H1 (cell line): ENCODE measurements at regions not wholly inside any gene's neighbourhood (a gene's known extent, or its start where the extent isn't known, plus 50 kb on each side); places are given as distances from the start of the nearest gene placed in this dataset.

Experiments used
- CTCF ChIA-PET: fragments of 300-600 bp; sonication (Branson Sonifier 250); formaldehyde crosslinking; loops from one replicate; lab custom pipeline; 2021; ENCODE audit not compliant: partially characterized antibody; lab: Charles Lee
- POLR2A ChIA-PET: fragments of 300-600 bp; sonication (Branson Sonifier 250); formaldehyde crosslinking; loops from one replicate; lab custom pipeline; 2021; ENCODE audit warnings: inconsistent platforms; ENCODE audit not compliant: partially characterized antibody; lab: Charles Lee
- DNase-seq, 2 experiments: peaks; one replicate each; pipeline versions ENCODE4 v3.0.0 to v3.0.0-alpha.2; 2010 to 2022; ENCODE audit warnings: low spot score in 2 of 2, low read depth in 1 of 2, mixed read lengths in 1 of 2
- FAIRE-seq: peaks from 2 replicates; lab custom pipeline; 2011; peaks lifted over from hg19 to GRCh38; lab: Jason Lieb, UNC
- H2AFZ ChIP-seq: 2 replicates; pipeline ENCODE4 v1.8.1; 2012; ENCODE audit warnings: low read length, inconsistent platforms
- H2AK5ac ChIP-seq: 2 replicates; pipeline ENCODE4 v1.6.1; 2013; ENCODE audit warnings: low read depth, low read length
- H2BK120ac ChIP-seq: replicated peaks from 2 replicates; pipeline ENCODE3; 2013; ENCODE audit warnings: low read depth, low read length, inconsistent platforms
- H2BK12ac ChIP-seq: 2 replicates; pipeline ENCODE4 v1.6.1; 2013; ENCODE audit warnings: low read depth, low read length
- H2BK15ac ChIP-seq: 2 replicates; pipeline ENCODE4 v1.6.1; 2013; ENCODE audit warnings: low read length
- H2BK20ac ChIP-seq: 2 replicates; pipeline ENCODE4 v1.6.1; 2013; ENCODE audit warnings: low read length
- H2BK5ac ChIP-seq: 2 replicates; pipeline ENCODE4 v1.6.1; 2013; ENCODE audit warnings: low read depth, low read length
- H3K14ac ChIP-seq: 2 replicates; pipeline ENCODE4 v1.6.1; 2013; ENCODE audit warnings: inconsistent platforms; ENCODE audit not compliant: insufficient read length
- H3K18ac ChIP-seq: 2 replicates; pipeline ENCODE4 v1.6.1; 2013; ENCODE audit warnings: low read length; ENCODE audit errors: extremely low read depth
- H3K23ac ChIP-seq: 2 replicates; pipeline ENCODE4 v1.6.1; 2013; ENCODE audit warnings: inconsistent platforms; ENCODE audit not compliant: insufficient read length
- H3K23me2 ChIP-seq: 2 replicates; pipeline ENCODE4 v1.6.1; 2013; ENCODE audit warnings: low read depth, low read length
- H3K27ac ChIP-seq: 2 replicates; pipeline ENCODE4 v1.6.1; 2011; ENCODE audit warnings: low read depth, low read length, inconsistent platforms
- H3K27me3 ChIP-seq, 4 experiments: replicated peaks in 1 of 4; 1 replicate in 1 of 4; 2 replicates in 3 of 4; pipeline versions ENCODE4 v1.6.1 to v1.8.1; 2011 to 2013; ENCODE audit warnings: low read length in 3 of 4, mild to moderate bottlenecking in 3 of 4, inconsistent platforms in 2 of 4, mixed read lengths in 2 of 4, moderate library complexity in 1 of 4; ENCODE audit not compliant: control insufficient read depth in 3 of 4, insufficient read depth in 3 of 4; ENCODE audit errors: extremely low read depth in 1 of 4
- H3K36me3 ChIP-seq, 4 experiments: 2 replicates each; pipeline versions ENCODE4 v1.6.1 to v1.8.1; 2011 to 2013; ENCODE audit warnings: mild to moderate bottlenecking in 4 of 4, low read length in 3 of 4, moderate library complexity in 2 of 4, control low read depth in 1 of 4, inconsistent platforms in 1 of 4; ENCODE audit not compliant: insufficient read depth in 4 of 4, control insufficient read depth in 2 of 4
- H3K4ac ChIP-seq: replicated peaks from 2 replicates; pipeline ENCODE3; 2013; ENCODE audit warnings: low read length, low read depth, mixed read lengths, inconsistent platforms; ENCODE audit not compliant: insufficient read length
- H3K4me1 ChIP-seq, 4 experiments: replicated peaks in 1 of 4; 1 replicate in 1 of 4; 2 replicates in 3 of 4; pipeline versions ENCODE4 v1.6.1 to v1.8.1; 2011 to 2013; ENCODE audit warnings: low read length in 3 of 4, inconsistent platforms in 2 of 4, mixed read lengths in 1 of 4; ENCODE audit not compliant: insufficient read depth in 4 of 4, control insufficient read depth in 3 of 4
- H3K4me2 ChIP-seq, 2 experiments: 2 replicates each; pipeline versions ENCODE4 v1.6.1 to v1.8.1; 2011 to 2013; ENCODE audit warnings: low read depth in 2 of 2, low read length in 2 of 2, control low read depth in 1 of 2, inconsistent platforms in 1 of 2, mild to moderate bottlenecking in 1 of 2; ENCODE audit not compliant: insufficient read depth in 1 of 2
- H3K4me3 ChIP-seq, 4 experiments: fragments of 200-600, 300-600 bp in 1 of 4; sonication (generic), shearing (Covaris generic), sonication (Bioruptor Twin) in 1 of 4; 2 replicates each; pipeline versions ENCODE4 v1.5.1 to v1.8.1; 2011 to 2016; ENCODE audit warnings: low read length in 4 of 4, low read depth in 3 of 4, control low read depth in 2 of 4, inconsistent platforms in 2 of 4, mild to moderate bottlenecking in 2 of 4, mixed read lengths in 1 of 4, moderate library complexity in 1 of 4; ENCODE audit not compliant: insufficient read depth in 2 of 4; ENCODE audit errors: extremely low read depth in 1 of 4
- H3K56ac ChIP-seq: replicated peaks from 2 replicates; pipeline ENCODE3; 2013; ENCODE audit warnings: low read depth, mild to moderate bottlenecking, mixed read lengths, low read length, inconsistent platforms; ENCODE audit not compliant: insufficient read length
- H3K79me1 ChIP-seq: 2 replicates; pipeline ENCODE4 v1.6.1; 2013; ENCODE audit warnings: low read depth, low read length, control low read depth
- H3K79me2 ChIP-seq, 2 experiments: 2 replicates each; pipeline versions ENCODE4 v1.6.1 to v1.8.1; 2012 to 2013; ENCODE audit warnings: low read length in 2 of 2, mild to moderate bottlenecking in 2 of 2, inconsistent platforms in 1 of 2; ENCODE audit not compliant: insufficient read depth in 2 of 2, control insufficient read depth in 1 of 2
- H3K9ac ChIP-seq, 4 experiments: replicated peaks in 1 of 4; 1 replicate in 1 of 4; 2 replicates in 3 of 4; pipeline versions ENCODE4 v1.6.1 to v1.8.1; 2011 to 2013; ENCODE audit warnings: low read depth in 3 of 4, low read length in 3 of 4, control low read depth in 2 of 4, mild to moderate bottlenecking in 2 of 4, moderate library complexity in 2 of 4, inconsistent platforms in 1 of 4; ENCODE audit errors: extremely low read depth in 1 of 4
- H3K9me3 ChIP-seq, 2 experiments: 2 replicates each; pipeline versions ENCODE4 v1.6.1 to v1.8.1; 2012 to 2013; ENCODE audit warnings: mild to moderate bottlenecking in 2 of 2, moderate library complexity in 2 of 2, control low read depth in 1 of 2, inconsistent platforms in 1 of 2, low read depth in 1 of 2, low read length in 1 of 2, mixed read lengths in 1 of 2; ENCODE audit not compliant: insufficient read depth in 2 of 2
- H4K20me1 ChIP-seq, 2 experiments: replicated peaks in 1 of 2; 2 replicates each; pipeline versions ENCODE3 to v1.8.1; 2011 to 2013; ENCODE audit warnings: inconsistent platforms in 2 of 2, low read length in 2 of 2, mild to moderate bottlenecking in 1 of 2; ENCODE audit not compliant: insufficient read depth in 2 of 2, control insufficient read depth in 1 of 2
- H4K5ac ChIP-seq: 2 replicates; pipeline ENCODE4 v1.6.1; 2013; ENCODE audit warnings: low read length, low read depth, mixed read lengths, inconsistent platforms; ENCODE audit not compliant: insufficient read length
- H4K8ac ChIP-seq: 2 replicates; pipeline ENCODE4 v1.8.0; 2013; ENCODE audit warnings: mild to moderate bottlenecking, moderate library complexity, low read length, inconsistent platforms; ENCODE audit not compliant: insufficient read depth; ENCODE audit errors: extremely low read depth
- H4K91ac ChIP-seq: replicated peaks from 2 replicates; pipeline ENCODE3; 2013; ENCODE audit warnings: low read length, mixed read lengths, inconsistent platforms; ENCODE audit not compliant: insufficient read length
- CBX5 ChIP-seq: fragments of 300-800, 300-1000 bp; sonication (generic); IDR thresholded peaks from 2 replicates; pipeline ENCODE4 v1.7.1; 2016; ENCODE audit warnings: antibody characterized with exemption, low read length, low read depth
- CTCF ChIP-seq, 3 experiments: IDR thresholded peaks; 1 replicate in 2 of 3; 2 replicates in 1 of 3; pipeline versions ENCODE4 v1.5.1 to v1.6.1; 2011; ENCODE audit warnings: low read length in 3 of 3, mild to moderate bottlenecking in 3 of 3, inconsistent platforms in 2 of 3, low read depth in 1 of 3, moderate library complexity in 1 of 3; ENCODE audit not compliant: insufficient read depth in 1 of 3; ENCODE audit errors: control extremely low read depth in 1 of 3
- JUN ChIP-seq: IDR thresholded peaks from 2 replicates; pipeline ENCODE4 v1.6.1; 2011; ENCODE audit warnings: low read depth, mild to moderate bottlenecking, improper control_type of control experiment, low read length
- KDM1A ChIP-seq: fragments of 200-600, 300-600 bp; sonication (generic); IDR thresholded peaks from 2 replicates; pipeline ENCODE4 v1.7.1; 2016; ENCODE audit warnings: mild to moderate bottlenecking, low read length, borderline replicate concordance
- SRF ChIP-seq: IDR thresholded peaks from 2 replicates; pipeline ENCODE4 v1.6.1; 2011; ENCODE audit warnings: mild to moderate bottlenecking, low read depth, low read length, moderate library complexity
- WGBS, 2 experiments: shearing (Covaris generic) in 1 of 2; methylation state at CpG; one replicate each; pipeline versions ENCODE4 v1.1.6 to v1.1.7; 2013 to 2015; ENCODE audit warnings: low lambda C conversion rate in 2 of 2, mixed read lengths in 2 of 2, inconsistent platforms in 1 of 2, low coverage in 1 of 2, missing lambda C conversion rate in 1 of 2; ENCODE audit not compliant: insufficient replicate concordance in 2 of 2, insufficient coverage in 1 of 2, insufficient read length in 1 of 2; ENCODE audit errors: extremely low coverage in 1 of 2, missing lambda C conversion rate in 1 of 2; 5-methylcytosine and 5-hydroxymethylcytosine counted together

- Histone ChIP-seq H2BK120ac (no peak overlapping the region), H3K4me2 (no peak overlapping the region), H4K5ac (no peak overlapping the region), H3K79me1 (no peaks in the 10 kb centered on the region), H3K14ac (no peak overlapping the region), H3K9me3 (no peaks in the 10 kb centered on the region), H2BK20ac (no peak overlapping the region), H2BK5ac (no peak overlapping the region), H2BK15ac (no peak overlapping the region), H3K4me1 (no peaks in the 10 kb centered on the region), H2AFZ (no peak overlapping the region), H2AK5ac (no peak overlapping the region), H3K36me3 (no peaks in the 10 kb centered on the region), H3K23ac (no peak overlapping the region), H3K27me3 (no peaks in the 10 kb centered on the region), H3K4me3 (no peak overlapping the region), H3K27ac (no peak overlapping the region), H3K18ac (no peak overlapping the region), H3K9ac (no peak overlapping the region), H2BK12ac (no peak overlapping the region), H4K8ac (no peak overlapping the region), H3K4ac (no peak overlapping the region), H3K56ac (no peak overlapping the region), H3K79me2 (no peaks in the 10 kb centered on the region), H4K91ac (no peak overlapping the region), H4K20me1 (no peaks in the 10 kb centered on the region), H3K23me2 (no peaks in the 10 kb centered on the region)
- ChIA-PET CTCF (interaction anchor here (0.7 kb wide), 1 partner anchor 46 kb away, joined by 3 read pairs; no protein-coding TSS in a partner anchor), POLR2A (no interaction called here)
- FAIRE-seq (no peak), DNase-seq (no peak)
- 92% methylated on average over 1 of the region's 1 CpG; no CpG with 5 or more reads in 1 of the 2 experiments for WGBS, 2 experiments
- TF ChIP-seq CBX5, result no peak
- TF ChIP-seq JUN, result no peak
- 0 out of 2 replicates have a peak, but pooled peaks have one; percentile 19 for TF ChIP-seq KDM1A
- no peak for TF ChIP-seq CTCF (IDR thresholded peaks at IDR 0.05; ENCODE audit: control extremely low read depth in 1 of 3, insufficient read depth in 1 of 3, low read depth in 1 of 3, low read length in 3 of 3)
- TF ChIP-seq SRF, result no peak
Observed at GRCh38 chr12:76187177-76187576, 102.7 kb upstream of the NAP1L1 start.
